Astrocyte of the hippocampus (primary cell): ENCODE measurements at regions not wholly inside any gene's neighbourhood (a gene's known extent, or its start where the extent isn't known, plus 50 kb on each side); places are given as distances from the start of the nearest gene placed in this dataset.
A peak's percentile ranks its signal among the peaks of the same experiment; 100 is the strongest.
"Not testable (repeated sequence)": the region's sequence is repeated elsewhere in the genome, so short reads cannot be mapped to it uniquely, and the experiment has no call there.

Experiments
- DNase-seq: peaks from one replicate; pipeline ENCODE4 v3.0.0; 2011; ENCODE audit warnings: low read depth, low spot score

- DNase-seq = peak; percentile 23
These were observed 85.6 kb upstream of the CRYM start for GRCh38 chr16:21363550-21364223.

- DNase-seq = peak; percentile 7
These were observed 83.6 kb upstream of the CRYM start for GRCh38 chr16:21361612-21362227.

- not testable (repeated sequence) for DNase-seq
These were observed 83.0 kb upstream of the CRYM start for GRCh38 chr16:21361045-21361444.

GRCh38 chr16:21359513-21359912 is 81.4 kb upstream of the CRYM start:
- not testable (repeated sequence) for DNase-seq

GRCh38 chr16:21358261-21358795 is 80.2 kb upstream of the CRYM start:
- DNase-seq = not testable (repeated sequence)

GRCh38 chr16:21356308-21356707 is 78.2 kb upstream of the CRYM start:
- DNase-seq = not testable (repeated sequence)

- not testable (repeated sequence) for DNase-seq
These were observed 73.3 kb upstream of the CRYM start for GRCh38 chr16:21351433-21351832.

GRCh38 chr16:21350851-21351250 is 72.8 kb upstream of the CRYM start:
- not testable (repeated sequence) for DNase-seq

- DNase-seq = not testable (repeated sequence)
These were observed 71.2 kb upstream of the CRYM start for GRCh38 chr16:21349336-21349735.

GRCh38 chr16:21348815-21349214 is 70.7 kb upstream of the CRYM start:
- not testable (repeated sequence) for DNase-seq

GRCh38 chr16:21347538-21347937 is 69.4 kb upstream of the CRYM start:
- not testable (repeated sequence) for DNase-seq

- DNase-seq = not testable (repeated sequence)
These were observed 68.8 kb upstream of the CRYM start for GRCh38 chr16:21346756-21347491.

- not testable (repeated sequence) for DNase-seq
These were observed 66.3 kb upstream of the CRYM start for GRCh38 chr16:21344361-21344912.

- no peak for DNase-seq
These were observed 63.0 kb upstream of the CRYM start for GRCh38 chr16:21341101-21341500.

- no peak for DNase-seq
These were observed 61.9 kb upstream of the CRYM start for GRCh38 chr16:21339941-21340340.

GRCh38 chr16:21339269-21339641 is 61.2 kb upstream of the CRYM start:
- DNase-seq = no peak

- DNase-seq = no peak
These were observed 60.6 kb upstream of the CRYM start for GRCh38 chr16:21338537-21339268.

- DNase-seq = no peak
These were observed 58.1 kb upstream of the CRYM start for GRCh38 chr16:21336231-21336630.

GRCh38 chr16:21334188-21335146 is 56.4 kb upstream of the CRYM start:
- DNase-seq = not testable (repeated sequence)

- not testable (repeated sequence) for DNase-seq
These were observed 55.6 kb upstream of the CRYM start for GRCh38 chr16:21333683-21334082.
